Naive thymus-derived CD4-positive, alpha-beta T cell (primary cell): ENCODE measurements at regions not wholly inside any gene's neighbourhood (a gene's known extent, or its start where the extent isn't known, plus 50 kb on each side); places are given as distances from the start of the nearest gene placed in this dataset.
A peak's percentile ranks its signal among the peaks of the same experiment; 100 is the strongest.

Source experiments
- ATAC-seq: fragments of 150-1000 bp; cut with Tn5 transposase; 2 replicates; pipeline ENCODE4 v1.10.0; 2021; ENCODE audit warnings: mild to moderate bottlenecking, moderate library complexity
- CTCF ChIA-PET: fragments of 350-600 bp; sonication (Branson Sonifier 250); formaldehyde crosslinking; loops from one replicate; lab custom pipeline; 2021; ENCODE audit warnings: antibody characterized with exemption; lab: Charles Lee
- POLR2A ChIA-PET: fragments of 350-600 bp; sonication (Branson Sonifier 250); formaldehyde crosslinking; loops from one replicate; lab custom pipeline; 2021; ENCODE audit warnings: antibody characterized with exemption, inconsistent platforms; lab: Charles Lee
- DNase-seq, 9 donors: peaks; one replicate each; pipeline versions ENCODE4 v3.0.0 to v3.0.0-alpha.2; 2020 to 2022; ENCODE audit warnings: mixed read lengths in 1 of 9
- H3K27ac ChIP-seq: one replicate; pipeline ENCODE4 v1.7.0; 2013; ENCODE audit warnings: mild to moderate bottlenecking, low read depth, low read length, moderate library complexity
- H3K27me3 ChIP-seq, 2 donors: one replicate each; pipeline ENCODE4 v1.7.0; 2013; ENCODE audit warnings: low read length in 2 of 2, mild to moderate bottlenecking in 2 of 2, moderate library complexity in 2 of 2; ENCODE audit not compliant: control insufficient read depth in 2 of 2, insufficient read depth in 2 of 2
- H3K36me3 ChIP-seq, 3 experiments: 1 replicate in 2 of 3; 2 replicates in 1 of 3; pipeline ENCODE4 v1.7.0; 2013; ENCODE audit warnings: low read length in 3 of 3, mild to moderate bottlenecking in 3 of 3, moderate library complexity in 1 of 3; ENCODE audit not compliant: insufficient read depth in 3 of 3, control insufficient read depth in 2 of 3
- H3K4me1 ChIP-seq, 2 donors: one replicate each; pipeline ENCODE4 v1.7.0; 2013; ENCODE audit warnings: low read length in 2 of 2, mild to moderate bottlenecking in 2 of 2, moderate library complexity in 1 of 2; ENCODE audit not compliant: control insufficient read depth in 2 of 2, insufficient read depth in 2 of 2
- H3K4me3 ChIP-seq: 2 replicates; pipeline ENCODE4 v1.7.0; 2013; ENCODE audit warnings: mild to moderate bottlenecking, low read length
- H3K9me3 ChIP-seq, 3 experiments: 1 replicate in 2 of 3; 2 replicates in 1 of 3; pipeline ENCODE4 v1.7.0; 2013; ENCODE audit warnings: low read length in 3 of 3; ENCODE audit not compliant: control insufficient read depth in 2 of 3
- H3K27ac Mint-ChIP-seq, 9 donors: one replicate each; pipeline ENCODE4 v1.8.0; 2020 to 2022; ENCODE audit warnings: mixed read lengths in 9 of 9, mild to moderate bottlenecking in 8 of 9, moderate library complexity in 5 of 9, inconsistent platforms in 2 of 9
- H3K27me3 Mint-ChIP-seq, 5 donors: one replicate each; pipeline ENCODE4 v1.8.0; 2021 to 2022; ENCODE audit warnings: mixed read lengths in 5 of 5, mild to moderate bottlenecking in 1 of 5
- H3K36me3 Mint-ChIP-seq, 5 donors: one replicate each; pipeline ENCODE4 v1.8.0; 2020 to 2022; ENCODE audit warnings: mixed read lengths in 5 of 5, mild to moderate bottlenecking in 3 of 5, inconsistent platforms in 1 of 5
- H3K4me1 Mint-ChIP-seq, 7 donors: one replicate each; pipeline ENCODE4 v1.8.0; 2020 to 2022; ENCODE audit warnings: mixed read lengths in 7 of 7, mild to moderate bottlenecking in 3 of 7, inconsistent platforms in 1 of 7
- H3K4me3 Mint-ChIP-seq, 10 donors: one replicate each; pipeline ENCODE4 v1.8.0; 2020 to 2022; ENCODE audit warnings: mild to moderate bottlenecking in 10 of 10, mixed read lengths in 10 of 10, moderate library complexity in 6 of 10, inconsistent platforms in 2 of 10
- H3K9me3 Mint-ChIP-seq, 11 donors: one replicate each; pipeline ENCODE4 v1.8.0; 2020 to 2022; ENCODE audit warnings: mixed read lengths in 11 of 11, mild to moderate bottlenecking in 4 of 11, inconsistent platforms in 1 of 11, moderate library complexity in 1 of 11
- intact Hi-C, 2 donors: fragments of 100-400 bp; cut with micrococcal nuclease; formaldehyde crosslinking; loops; one replicate each; pipeline ENCODE4 v1.15.1; 2023

DNA sequence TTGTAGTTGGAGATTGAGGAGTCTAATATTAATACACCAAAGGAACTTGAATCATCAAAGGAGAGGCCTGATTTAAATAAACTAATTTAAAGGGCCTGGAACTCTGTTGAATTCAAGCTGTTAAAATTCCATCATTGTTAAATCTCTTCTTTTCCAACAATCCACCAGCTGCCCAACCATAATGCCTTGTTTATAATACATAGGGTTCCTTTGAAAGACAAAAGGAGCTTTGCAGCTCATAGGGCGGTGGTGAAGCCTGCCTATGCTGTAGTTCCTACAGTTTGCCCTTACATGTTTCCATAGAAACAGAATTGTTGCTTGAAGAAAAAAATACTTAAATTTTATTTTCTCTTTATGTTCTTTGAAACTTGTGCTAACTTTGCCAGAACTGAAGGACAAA is 102.8 kb downstream of the GLUD2 start:
- Mint-ChIP-seq H3K27me3 (no peaks in the 10 kb centered on the region), H3K36me3 (no peaks in the 10 kb centered on the region), H3K27ac (no peak overlapping the region), H3K4me3 (no peak overlapping the region), H3K4me1 (no peaks in the 10 kb centered on the region), H3K9me3 (peaks cover 0 to 2% (median 0%) of the 10 kb centered on the region in 11 donors)
- intact Hi-C loops, result no loop called here
- no peaks in the 10 kb centered on the region for H3K36me3 ChIP-seq
- H3K27me3 ChIP-seq, result no peaks in the 10 kb centered on the region
- H3K9me3 ChIP-seq, result no peaks in the 10 kb centered on the region
- no peaks in the 10 kb centered on the region for H3K4me1 ChIP-seq
- no peak overlapping the region for H3K27ac ChIP-seq
- DNase-seq, result no peak
- H3K4me3 ChIP-seq, result no peak overlapping the region
- ATAC-seq, result no peak
- ChIA-PET POLR2A (no interaction called here), CTCF (no interaction called here)

DNA sequence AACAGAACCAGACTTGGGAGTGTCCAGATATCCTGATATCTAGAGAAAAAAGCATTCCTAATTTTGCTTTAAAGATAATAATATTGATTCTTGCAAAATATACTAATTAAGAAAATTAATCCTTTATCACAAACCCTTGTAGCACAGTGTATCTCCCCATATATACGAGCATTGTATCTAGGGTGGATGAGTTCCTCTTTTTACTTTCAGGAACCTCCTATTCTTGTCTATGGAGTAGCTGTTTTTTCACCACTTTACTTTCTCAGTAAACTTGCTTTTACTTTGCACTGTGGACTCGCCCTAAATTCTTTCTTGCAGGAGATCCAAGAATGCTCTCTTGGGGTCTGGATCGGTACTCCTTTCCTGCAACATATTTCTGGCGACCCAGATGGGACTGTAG is 103.9 kb downstream of the GLUD2 start:
- Histone ChIP-seq H3K36me3 (no peaks in the 10 kb centered on the region), H3K4me3 (no peak overlapping the region), H3K9me3 (no peaks in the 10 kb centered on the region), H3K27me3 (no peaks in the 10 kb centered on the region), H3K27ac (no peak overlapping the region), H3K4me1 (no peaks in the 10 kb centered on the region)
- no peak for ATAC-seq
- Mint-ChIP-seq H3K4me3 (no peak overlapping the region), H3K4me1 (no peaks in the 10 kb centered on the region), H3K27ac (no peak overlapping the region), H3K27me3 (no peaks in the 10 kb centered on the region), H3K36me3 (no peaks in the 10 kb centered on the region), H3K9me3 (peaks cover 0 to 2% (median 0%) of the 10 kb centered on the region in 11 donors)
- intact Hi-C loops, result no loop called here
- DNase-seq, result no peak
- ChIA-PET POLR2A (no interaction called here), CTCF (no interaction called here)

DNA sequence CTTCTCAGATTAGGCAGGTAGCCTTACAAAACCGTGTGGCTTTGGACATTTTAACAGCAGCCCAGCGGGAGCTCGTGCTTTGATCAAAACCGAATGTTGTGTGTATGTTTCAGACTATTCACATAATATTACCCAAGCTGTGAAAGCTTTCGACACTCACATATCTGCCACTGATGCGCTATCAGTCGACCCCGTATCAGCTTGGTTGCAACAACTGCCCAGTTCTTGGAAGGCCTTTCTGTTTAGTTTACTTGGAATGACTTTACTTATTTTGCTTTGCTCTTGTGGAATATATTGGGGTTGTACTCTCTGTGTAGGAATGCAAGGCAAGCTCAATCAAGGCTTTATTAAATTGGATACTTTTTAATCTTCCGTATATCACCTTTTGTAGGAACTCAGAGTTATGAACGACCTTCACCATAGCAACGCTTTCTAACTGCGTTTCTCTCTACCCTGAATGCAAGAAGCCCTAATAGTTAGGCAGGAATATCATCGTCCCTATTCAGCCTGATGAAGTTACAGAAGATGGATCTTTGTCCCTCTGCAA is 107.5 kb downstream of the GLUD2 start:
- ATAC-seq (no peak), DNase-seq (no peak)
- no peak overlapping the region for H3K4me3 Mint-ChIP-seq
- H3K27me3 Mint-ChIP-seq, result no peaks in the 10 kb centered on the region
- intact Hi-C loops, result no loop called here
- Histone ChIP-seq H3K36me3 (no peaks in the 10 kb centered on the region), H3K4me1 (no peaks in the 10 kb centered on the region), H3K4me3 (no peak overlapping the region), H3K27ac (no peak overlapping the region), H3K9me3 (no peaks in the 10 kb centered on the region), H3K27me3 (no peaks in the 10 kb centered on the region)
- ChIA-PET CTCF (no interaction called here), POLR2A (interaction anchor here (0.6 kb wide), 1 partner anchor 431 kb away, joined by 8 read pairs; no protein-coding TSS in a partner anchor)
- peaks cover 0 to 4% (median 0%) of the 10 kb centered on the region in 11 donors for H3K9me3 Mint-ChIP-seq
- H3K27ac Mint-ChIP-seq, result no peak overlapping the region
- H3K4me1 Mint-ChIP-seq, result peaks cover 0 to 1% (median 0%) of the 10 kb centered on the region in 7 donors
- H3K36me3 Mint-ChIP-seq, result no peaks in the 10 kb centered on the region

DNA sequence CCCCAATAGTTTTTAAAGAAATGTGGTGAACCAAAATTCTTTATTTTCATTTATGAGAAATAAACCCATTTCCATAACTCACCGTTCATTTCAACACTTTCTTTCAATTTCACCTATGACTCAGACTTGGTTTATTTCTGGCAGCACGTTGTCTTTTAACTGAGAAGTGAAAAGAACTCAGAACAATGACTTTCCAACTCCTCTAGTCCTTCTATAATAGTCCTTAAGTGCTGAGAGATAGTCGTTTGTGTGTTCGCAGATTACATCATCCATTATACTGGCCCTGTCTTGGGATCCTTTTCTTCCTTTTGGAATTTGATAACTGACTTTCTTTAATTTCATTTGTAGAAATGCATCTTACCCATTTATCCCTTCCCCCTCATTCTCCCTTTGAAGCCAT is 113.6 kb downstream of the GLUD2 start:
- Histone ChIP-seq H3K27me3 (no peaks in the 10 kb centered on the region), H3K4me3 (no peak overlapping the region), H3K27ac (no peak overlapping the region), H3K9me3 (no peaks in the 10 kb centered on the region), H3K36me3 (no peaks in the 10 kb centered on the region), H3K4me1 (no peaks in the 10 kb centered on the region)
- H3K4me1 Mint-ChIP-seq, result peaks cover 1 to 21% (median 14%) of the 10 kb centered on the region in 7 donors
- peaks cover 0 to 3% (median 0%) of the 10 kb centered on the region in 11 donors for H3K9me3 Mint-ChIP-seq
- H3K36me3 Mint-ChIP-seq, result no peaks in the 10 kb centered on the region
- peak overlapping the region in 5 of 10 donors; percentile 5 to 70 (median 34) for H3K4me3 Mint-ChIP-seq
- H3K27me3 Mint-ChIP-seq, result peaks cover 0 to 2% (median 0%) of the 10 kb centered on the region in 5 donors
- peak overlapping the region in 3 of 9 donors; percentile 1 to 50 (median 9) for H3K27ac Mint-ChIP-seq
- intact Hi-C loops, result loop anchor here in 1 of 2 donors (10.0 kb wide), 1 partner anchor 144 kb away; no protein-coding TSS in a partner anchor
- ATAC-seq (no peak), DNase-seq (no peak)
- CTCF ChIA-PET, result no interaction called here
- POLR2A ChIA-PET, result no interaction called here

DNA sequence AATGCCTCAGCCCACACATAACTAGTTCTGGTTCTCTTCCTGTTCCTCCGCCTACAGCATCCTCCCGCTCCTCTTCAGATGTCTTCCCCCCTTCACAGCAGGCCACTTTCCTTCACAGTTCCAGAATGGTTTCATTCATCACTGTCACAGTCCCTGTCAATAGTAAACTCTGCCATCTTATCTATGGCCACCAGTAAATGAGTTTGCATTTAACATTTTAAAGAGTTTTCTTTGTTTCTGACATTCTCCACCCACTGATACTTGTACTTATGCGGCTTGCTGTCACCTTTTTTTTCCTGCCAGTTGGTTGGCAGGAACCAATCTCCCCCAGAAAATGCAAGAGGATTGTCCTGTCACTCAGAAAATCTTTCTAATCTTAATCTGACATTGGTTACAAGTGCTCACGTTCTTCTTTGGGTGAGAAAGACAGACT is 114.1 kb downstream of the GLUD2 start:
- Histone ChIP-seq H3K27ac (no peak overlapping the region), H3K4me1 (no peaks in the 10 kb centered on the region), H3K9me3 (no peaks in the 10 kb centered on the region), H3K4me3 (no peak overlapping the region), H3K36me3 (no peaks in the 10 kb centered on the region), H3K27me3 (no peaks in the 10 kb centered on the region)
- DNase-seq, result peak in 2 of 9 donors; percentile 4 to 22
- peak overlapping the region in 6 of 10 donors; percentile 5 to 78 (median 30) for H3K4me3 Mint-ChIP-seq
- intact Hi-C loops, result loop anchor here in 1 of 2 donors (10.0 kb wide), 1 partner anchor 143 kb away; no protein-coding TSS in a partner anchor
- H3K27me3 Mint-ChIP-seq, result peaks cover 0 to 2% (median 0%) of the 10 kb centered on the region in 5 donors
- H3K27ac Mint-ChIP-seq, result peak overlapping the region in 4 of 9 donors; percentile 1 to 71 (median 6)
- CTCF ChIA-PET, result no interaction called here
- peaks cover 1 to 21% (median 14%) of the 10 kb centered on the region in 7 donors for H3K4me1 Mint-ChIP-seq
- no peaks in the 10 kb centered on the region for H3K36me3 Mint-ChIP-seq
- no peak for ATAC-seq
- POLR2A ChIA-PET, result no interaction called here
- peaks cover 0 to 3% (median 0%) of the 10 kb centered on the region in 11 donors for H3K9me3 Mint-ChIP-seq

DNA sequence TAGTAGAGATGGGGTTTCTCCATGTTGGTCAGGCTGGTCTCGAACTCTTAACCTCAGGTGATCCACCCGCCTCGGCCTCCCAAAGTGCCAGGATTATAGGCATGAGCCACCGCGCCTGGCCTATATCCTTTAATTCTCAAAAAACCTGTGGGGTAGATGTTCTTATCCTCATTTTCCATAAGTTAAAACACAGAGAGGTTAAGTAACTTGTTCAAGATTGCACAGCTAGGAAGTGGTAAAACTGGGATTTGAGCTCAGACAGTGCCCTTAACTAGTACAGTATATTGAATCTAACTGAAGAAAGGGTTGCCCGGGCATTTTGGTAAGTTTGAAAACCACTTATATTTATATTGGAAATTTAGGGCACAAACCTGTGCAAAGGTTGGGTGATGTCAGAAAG is 116.0 kb downstream of the GLUD2 start:
- H3K4me3 ChIP-seq, result no peak overlapping the region
- Mint-ChIP-seq H3K4me3 (no peak overlapping the region), H3K4me1 (peaks cover 0 to 21% (median 14%) of the 10 kb centered on the region in 7 donors), H3K27me3 (peaks cover 0 to 2% (median 0%) of the 10 kb centered on the region in 5 donors), H3K27ac (no peak overlapping the region), H3K36me3 (no peaks in the 10 kb centered on the region), H3K9me3 (peaks cover 0 to 1% (median 0%) of the 10 kb centered on the region in 11 donors)
- H3K27ac ChIP-seq, result no peak overlapping the region
- DNase-seq, result no peak
- H3K27me3 ChIP-seq, result no peaks in the 10 kb centered on the region
- no peaks in the 10 kb centered on the region for H3K36me3 ChIP-seq
- H3K9me3 ChIP-seq, result no peaks in the 10 kb centered on the region
- CTCF ChIA-PET, result no interaction called here
- no peak for ATAC-seq
- POLR2A ChIA-PET, result no interaction called here
- intact Hi-C loops, result loop anchor here in 1 of 2 donors (10.0 kb wide), 1 partner anchor 141 kb away; no protein-coding TSS in a partner anchor
- H3K4me1 ChIP-seq, result no peaks in the 10 kb centered on the region

DNA sequence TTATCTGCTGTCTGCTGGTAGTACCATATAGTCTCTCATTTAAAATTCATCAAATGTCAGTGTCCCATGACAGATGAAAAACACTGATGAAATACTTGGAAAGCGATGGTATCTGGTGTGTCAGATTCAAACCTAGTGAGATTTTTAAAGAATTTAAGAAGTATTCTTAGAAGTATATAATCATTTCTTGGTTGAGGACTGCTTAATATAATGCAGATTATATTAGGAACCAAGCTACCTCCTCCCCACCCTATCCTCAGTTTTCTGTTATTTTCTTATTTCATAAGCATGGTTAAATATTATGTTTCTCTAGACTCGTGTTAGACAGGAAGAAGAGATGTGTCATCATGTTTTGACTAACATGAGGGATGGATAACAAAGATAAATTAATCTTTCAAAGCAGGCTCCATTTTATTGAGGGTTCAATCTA is 118.5 kb downstream of the GLUD2 start:
- Histone ChIP-seq H3K36me3 (no peaks in the 10 kb centered on the region), H3K9me3 (no peaks in the 10 kb centered on the region), H3K27ac (no peak overlapping the region), H3K27me3 (no peaks in the 10 kb centered on the region), H3K4me1 (no peaks in the 10 kb centered on the region), H3K4me3 (no peak overlapping the region)
- ATAC-seq (no peak), DNase-seq (no peak)
- ChIA-PET CTCF (no interaction called here), POLR2A (no interaction called here)
- Mint-ChIP-seq H3K4me1 (peaks cover 0 to 16% (median 11%) of the 10 kb centered on the region in 7 donors), H3K36me3 (no peaks in the 10 kb centered on the region), H3K9me3 (peaks cover 0 to 3% (median 0%) of the 10 kb centered on the region in 11 donors), H3K27me3 (peaks cover 0 to 2% (median 0%) of the 10 kb centered on the region in 5 donors), H3K4me3 (no peak overlapping the region), H3K27ac (peak overlapping the region in 1 of 9 donors; percentile 40)
- intact Hi-C loops, result loop anchor here in 1 of 2 donors (10.0 kb wide), 1 partner anchor 139 kb away; no protein-coding TSS in a partner anchor
